ENCODE measurements at regions not wholly inside any gene's neighbourhood (a gene's known extent, or its start where the extent isn't known, plus 50 kb on each side); places are given as distances from the start of the nearest gene placed in this dataset.
A peak's percentile ranks its signal among the peaks of the same experiment; 100 is the strongest.

DNA sequence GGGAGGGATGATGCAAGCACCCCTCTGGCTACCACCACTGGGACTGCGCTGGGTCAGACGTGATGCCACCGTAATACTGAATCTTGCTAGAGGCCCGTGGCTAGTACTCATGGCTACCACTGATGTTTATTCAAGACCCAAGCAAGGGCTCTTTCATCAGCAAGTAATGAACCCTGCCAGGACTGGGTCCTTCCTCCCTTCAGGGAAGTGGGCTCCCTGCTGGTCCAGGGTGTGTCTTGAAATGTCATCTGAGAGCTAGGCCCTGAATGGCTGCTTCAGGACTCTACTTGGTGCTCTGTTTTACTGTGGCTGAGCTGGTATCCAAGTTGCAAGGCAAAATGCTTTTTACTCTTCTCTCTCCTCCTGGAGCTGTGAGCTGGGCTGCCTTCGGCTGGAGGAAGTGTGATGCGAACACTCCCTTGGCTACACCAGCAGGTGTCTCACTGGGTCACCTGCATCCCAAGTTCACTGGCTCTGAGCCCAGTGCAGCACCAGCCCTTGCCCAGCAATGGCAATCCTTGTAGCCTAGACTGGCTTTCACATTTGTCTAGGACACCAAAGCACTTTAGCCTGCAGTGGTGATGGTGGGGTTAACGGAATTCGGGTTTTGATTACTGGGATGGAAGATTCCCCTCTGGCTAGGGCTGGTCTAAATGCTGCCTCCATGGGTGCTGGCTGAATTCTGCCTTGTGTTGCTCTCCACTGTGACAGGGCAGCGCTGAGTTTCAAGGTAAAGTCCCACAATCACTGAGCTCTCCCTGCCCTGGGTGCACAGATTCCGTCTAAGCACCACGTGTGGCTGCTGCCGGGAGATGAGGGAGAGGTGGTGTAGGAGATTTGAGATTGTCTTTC is 98.6 kb downstream of the USP22 start:
- TF ChIP-seq, protein P1, sequence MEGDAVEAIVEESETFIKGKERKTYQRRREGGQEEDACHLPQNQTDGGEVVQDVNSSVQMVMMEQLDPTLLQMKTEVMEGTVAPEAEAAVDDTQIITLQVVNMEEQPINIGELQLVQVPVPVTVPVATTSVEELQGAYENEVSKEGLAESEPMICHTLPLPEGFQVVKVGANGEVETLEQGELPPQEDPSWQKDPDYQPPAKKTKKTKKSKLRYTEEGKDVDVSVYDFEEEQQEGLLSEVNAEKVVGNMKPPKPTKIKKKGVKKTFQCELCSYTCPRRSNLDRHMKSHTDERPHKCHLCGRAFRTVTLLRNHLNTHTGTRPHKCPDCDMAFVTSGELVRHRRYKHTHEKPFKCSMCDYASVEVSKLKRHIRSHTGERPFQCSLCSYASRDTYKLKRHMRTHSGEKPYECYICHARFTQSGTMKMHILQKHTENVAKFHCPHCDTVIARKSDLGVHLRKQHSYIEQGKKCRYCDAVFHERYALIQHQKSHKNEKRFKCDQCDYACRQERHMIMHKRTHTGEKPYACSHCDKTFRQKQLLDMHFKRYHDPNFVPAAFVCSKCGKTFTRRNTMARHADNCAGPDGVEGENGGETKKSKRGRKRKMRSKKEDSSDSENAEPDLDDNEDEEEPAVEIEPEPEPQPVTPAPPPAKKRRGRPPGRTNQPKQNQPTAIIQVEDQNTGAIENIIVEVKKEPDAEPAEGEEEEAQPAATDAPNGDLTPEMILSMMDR (IDR thresholded peaks at IDR 0.05), result peak in 2 of 3 donors; percentile 59 to 64
- peak in 2 of 3 donors; percentile 21 to 47 for TF ChIP-seq POLR2AphosphoS5 (IDR thresholded peaks at IDR 0.05)
- no peak for TF ChIP-seq POLR2A (IDR thresholded peaks at IDR 0.05)

Measured in breast epithelium (tissue), 3 donors.